Brain pericyte (primary cell): ENCODE measurements at regions not wholly inside any gene's neighbourhood (a gene's known extent, or its start where the extent isn't known, plus 50 kb on each side); places are given as distances from the start of the nearest gene placed in this dataset.

Experiments used
- DNase-seq: peaks from one replicate; pipeline ENCODE4 v3.0.0-alpha.2; 2012; ENCODE audit warnings: low read depth, low spot score

GRCh38 chr2:172329416-172329773 lies 98.0 kb upstream of the ITGA6 start:
- DNase-seq, result no peak

DNA sequence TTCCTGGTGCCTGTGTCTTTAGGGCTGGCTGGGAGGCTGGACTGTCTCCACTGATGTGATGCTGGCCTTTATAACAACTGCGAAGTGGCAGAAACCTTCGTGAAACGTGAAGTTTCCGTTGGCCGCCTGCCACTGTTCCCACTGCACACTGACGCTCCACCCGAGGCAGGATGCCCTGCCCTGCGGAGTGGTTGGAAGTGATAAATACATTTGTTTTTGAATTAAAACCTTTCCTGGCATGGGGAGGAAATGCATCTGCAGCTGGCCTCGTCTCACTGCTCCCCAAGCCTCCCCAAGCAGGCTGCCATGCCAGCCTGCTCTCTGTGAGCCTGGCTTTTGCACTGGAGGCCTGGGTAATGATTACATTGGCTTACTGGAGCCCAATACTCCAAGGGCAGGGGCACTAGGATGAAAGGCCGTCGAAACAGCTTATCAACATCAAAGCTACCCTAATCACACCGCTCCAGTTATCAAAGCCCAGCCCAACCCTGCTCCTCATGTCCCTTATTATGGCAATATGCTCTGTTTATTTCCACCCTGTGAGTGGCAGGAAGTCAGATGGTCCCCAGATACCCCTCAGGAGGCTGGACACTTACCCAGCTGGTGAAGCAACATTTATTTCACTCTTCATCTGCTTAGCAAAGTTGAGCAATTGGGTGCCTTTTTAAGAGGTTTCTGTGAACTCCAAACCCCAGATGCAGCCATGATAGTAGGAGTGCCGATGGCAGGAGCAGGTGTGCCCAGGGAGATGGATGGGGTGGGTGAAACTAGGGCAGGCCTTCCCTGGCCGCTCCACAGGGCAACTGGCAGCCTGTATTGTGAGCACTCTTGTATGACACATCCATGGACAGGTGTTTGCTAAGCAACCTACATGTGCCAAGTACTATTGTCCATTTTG lies 97.4 kb upstream of the ITGA6 start:
- DNase-seq, result no peak

DNA sequence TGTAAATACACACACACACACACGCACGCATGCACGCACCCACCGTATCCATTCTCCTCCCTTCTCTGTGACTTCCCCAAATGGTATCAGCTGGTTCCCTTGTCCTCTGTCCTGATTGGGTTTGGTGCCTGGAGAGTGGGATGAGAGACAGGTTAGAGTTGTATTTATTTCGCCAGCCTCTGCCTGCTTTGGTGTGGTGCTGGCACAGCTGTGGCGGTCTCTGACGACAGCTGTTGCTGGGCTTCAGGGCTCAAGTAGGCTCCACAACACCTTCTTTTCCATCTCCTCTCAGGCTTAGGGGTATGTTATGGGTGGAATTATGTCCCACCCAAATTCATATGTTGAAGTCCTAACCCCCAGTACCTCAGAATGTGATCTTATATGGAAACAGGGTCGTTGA lies 94.9 kb upstream of the ITGA6 start:
- DNase-seq, result no peak

GRCh38 chr2:172333235-172333977 lies 94.0 kb upstream of the ITGA6 start:
- no peak for DNase-seq

- no peak for DNase-seq
These were observed 93.4 kb upstream of the ITGA6 start for GRCh38 chr2:172333978-172334330.

GRCh38 chr2:172334988-172335387 lies 92.4 kb upstream of the ITGA6 start:
- DNase-seq, result no peak

- DNase-seq, result no peak
These were observed 91.7 kb upstream of the ITGA6 start for GRCh38 chr2:172335736-172336135.

DNA sequence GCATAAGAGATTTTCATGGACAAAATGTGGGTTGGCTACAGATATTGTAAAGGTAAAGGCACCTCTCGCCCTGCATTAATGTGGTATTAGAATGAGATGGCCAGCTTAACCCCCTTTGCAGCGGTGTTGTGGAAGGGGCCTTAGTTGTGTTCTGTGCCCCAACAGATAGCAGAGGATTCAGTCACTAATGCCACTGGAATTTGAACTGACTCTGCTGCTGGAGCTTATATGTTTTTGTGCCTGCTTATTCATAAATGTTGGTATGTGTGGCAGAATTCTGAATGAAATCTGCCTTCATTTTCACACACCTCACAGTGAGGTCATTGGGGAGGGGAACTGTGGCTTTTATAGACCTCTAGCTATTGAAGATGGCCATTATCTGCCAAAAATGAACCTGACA lies 90.7 kb upstream of the ITGA6 start:
- DNase-seq, result no peak

GRCh38 chr2:172339371-172340010 lies 87.9 kb upstream of the ITGA6 start:
- no peak for DNase-seq

GRCh38 chr2:172340394-172340793 lies 87.0 kb upstream of the ITGA6 start:
- DNase-seq, result no peak

DNA sequence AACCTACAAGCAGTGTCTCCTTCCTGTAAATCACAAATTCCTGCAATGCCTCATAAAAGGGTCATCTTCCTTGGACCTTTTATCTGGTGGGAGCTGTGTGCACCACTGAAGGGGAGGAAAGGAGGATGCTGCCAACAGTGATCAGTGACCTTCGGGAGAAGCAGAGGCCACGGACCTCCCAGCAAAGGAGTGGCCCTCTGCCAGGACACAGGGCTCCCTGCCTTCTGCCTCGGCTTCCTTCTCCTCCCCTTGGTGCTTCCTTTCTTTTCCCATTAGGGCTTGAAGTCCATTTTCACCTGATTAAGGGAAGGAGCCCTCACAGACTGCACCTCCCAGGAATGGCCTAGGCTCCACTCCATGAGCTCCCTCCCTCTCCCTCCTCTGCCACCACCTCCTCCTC lies 85.3 kb upstream of the ITGA6 start:
- DNase-seq, result no peak

- DNase-seq, result no peak
These were observed 84.8 kb upstream of the ITGA6 start for GRCh38 chr2:172342611-172343010.

- DNase-seq, result no peak
These were observed 83.2 kb upstream of the ITGA6 start for GRCh38 chr2:172344159-172344558.

DNA sequence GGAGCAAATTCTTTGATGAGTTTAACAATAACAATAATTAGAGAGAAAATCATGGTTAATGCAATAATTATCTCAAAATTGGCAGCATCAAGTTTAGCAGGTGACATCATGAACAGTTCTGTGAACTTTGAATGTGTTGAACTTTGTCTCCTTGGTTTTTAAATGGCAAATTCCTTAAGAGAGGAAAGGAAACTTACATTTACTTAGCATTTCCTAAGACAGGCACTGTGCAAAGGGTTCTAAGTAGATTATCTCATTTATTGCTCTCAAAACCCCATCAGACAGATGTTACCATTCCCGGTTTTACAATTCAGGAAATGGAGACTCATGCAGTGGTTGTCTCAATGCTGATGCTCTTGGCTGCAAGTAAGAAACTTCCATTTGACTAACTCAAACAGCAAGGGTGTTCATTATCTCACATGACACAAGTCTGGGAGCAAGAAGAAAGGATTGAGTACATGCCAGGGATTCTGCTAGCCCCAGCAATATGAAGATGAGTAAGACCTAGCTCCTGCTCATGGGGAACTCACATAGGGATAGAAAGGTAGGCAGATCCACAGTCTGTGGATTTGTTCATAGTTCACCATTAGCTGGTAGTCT lies 81.3 kb upstream of the ITGA6 start:
- DNase-seq, result no peak

DNA sequence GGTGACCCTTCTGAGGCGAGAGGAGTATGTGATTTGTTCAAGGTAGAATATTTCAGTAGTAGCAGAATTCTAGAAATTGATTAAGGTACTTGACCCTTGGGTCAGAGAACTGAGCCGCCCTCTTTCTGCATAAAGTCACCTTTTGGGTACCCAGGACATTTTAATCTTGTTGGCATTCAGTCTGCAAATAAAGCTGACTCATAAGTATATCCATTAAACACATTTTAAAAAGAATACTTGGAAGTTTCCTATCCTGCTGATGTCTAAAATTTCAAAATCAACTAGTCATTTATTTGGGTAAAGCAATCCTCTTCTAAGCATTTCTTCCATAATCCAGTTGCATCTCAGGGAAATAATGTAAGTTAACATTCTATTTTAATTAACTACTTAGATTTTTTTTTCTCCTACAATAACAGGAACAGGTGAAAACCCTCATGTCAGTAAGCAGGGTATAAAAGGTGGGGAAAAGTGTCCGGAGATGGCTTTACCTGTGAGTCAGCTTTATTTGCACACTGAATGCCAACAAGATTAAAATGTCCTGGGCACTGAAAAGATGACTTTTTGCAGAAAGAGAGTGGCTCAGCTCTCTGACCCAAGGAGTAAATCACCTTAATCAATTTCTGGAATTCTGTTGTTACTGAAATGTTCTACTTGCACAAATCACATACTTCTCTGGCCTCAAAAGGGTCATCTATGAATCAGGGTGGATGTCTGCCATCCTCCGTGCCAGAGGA lies 78.7 kb upstream of the ITGA6 start:
- DNase-seq, result no peak

DNA sequence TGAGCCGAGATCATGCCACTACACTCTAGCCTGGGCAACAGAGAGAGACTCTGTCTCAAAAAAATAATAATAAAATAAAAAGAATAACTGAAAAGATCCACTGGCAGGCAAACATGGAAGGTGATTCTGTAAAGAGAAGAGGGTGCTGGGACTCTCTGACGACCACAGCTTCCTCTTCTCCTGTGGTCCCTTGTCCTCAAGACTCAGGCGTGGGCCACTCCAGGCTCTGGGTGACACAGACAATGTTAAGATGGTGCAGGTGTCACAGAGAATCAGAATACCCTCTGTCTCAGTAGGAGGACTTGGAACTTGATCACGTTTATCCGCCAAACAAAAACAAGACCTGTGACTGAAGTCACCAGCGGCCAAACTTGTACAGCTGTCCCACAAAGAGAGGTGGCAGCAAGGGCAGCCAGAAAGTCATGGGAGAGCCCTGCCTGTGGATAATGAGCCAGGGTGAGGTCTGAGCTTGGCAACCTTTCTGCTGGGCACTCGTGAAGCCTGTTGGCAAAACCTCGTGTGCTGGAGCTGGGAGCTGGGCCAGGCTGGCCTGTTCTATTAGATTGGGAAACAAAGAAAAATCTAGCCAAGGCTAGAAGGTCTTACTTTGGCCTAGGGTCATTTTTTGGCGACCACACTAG lies 76.4 kb upstream of the ITGA6 start:
- no peak for DNase-seq

DNA sequence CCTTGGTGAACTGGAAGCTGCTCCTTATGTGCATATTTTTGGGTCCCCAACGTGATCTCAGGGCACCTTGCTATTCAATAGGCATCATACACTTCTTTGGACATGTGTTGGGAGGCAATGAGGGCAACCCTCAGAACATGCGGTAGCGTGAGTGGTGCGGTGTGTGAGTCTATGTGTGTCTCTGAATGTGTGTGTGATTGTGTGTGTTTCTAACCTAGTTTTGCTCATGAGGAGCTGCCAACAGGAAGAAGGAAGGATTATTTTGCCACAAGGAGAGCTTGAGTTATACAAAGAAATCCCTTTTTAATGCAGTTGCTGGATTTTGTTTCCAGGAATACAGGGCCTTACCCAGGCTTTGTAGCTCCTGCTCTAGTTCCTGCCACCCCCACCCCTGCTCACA lies 75.8 kb upstream of the ITGA6 start:
- no peak for DNase-seq

GRCh38 chr2:172354347-172354746 lies 73.0 kb upstream of the ITGA6 start:
- no peak for DNase-seq

GRCh38 chr2:172357442-172357841 lies 69.9 kb upstream of the ITGA6 start:
- DNase-seq, result no peak

DNA sequence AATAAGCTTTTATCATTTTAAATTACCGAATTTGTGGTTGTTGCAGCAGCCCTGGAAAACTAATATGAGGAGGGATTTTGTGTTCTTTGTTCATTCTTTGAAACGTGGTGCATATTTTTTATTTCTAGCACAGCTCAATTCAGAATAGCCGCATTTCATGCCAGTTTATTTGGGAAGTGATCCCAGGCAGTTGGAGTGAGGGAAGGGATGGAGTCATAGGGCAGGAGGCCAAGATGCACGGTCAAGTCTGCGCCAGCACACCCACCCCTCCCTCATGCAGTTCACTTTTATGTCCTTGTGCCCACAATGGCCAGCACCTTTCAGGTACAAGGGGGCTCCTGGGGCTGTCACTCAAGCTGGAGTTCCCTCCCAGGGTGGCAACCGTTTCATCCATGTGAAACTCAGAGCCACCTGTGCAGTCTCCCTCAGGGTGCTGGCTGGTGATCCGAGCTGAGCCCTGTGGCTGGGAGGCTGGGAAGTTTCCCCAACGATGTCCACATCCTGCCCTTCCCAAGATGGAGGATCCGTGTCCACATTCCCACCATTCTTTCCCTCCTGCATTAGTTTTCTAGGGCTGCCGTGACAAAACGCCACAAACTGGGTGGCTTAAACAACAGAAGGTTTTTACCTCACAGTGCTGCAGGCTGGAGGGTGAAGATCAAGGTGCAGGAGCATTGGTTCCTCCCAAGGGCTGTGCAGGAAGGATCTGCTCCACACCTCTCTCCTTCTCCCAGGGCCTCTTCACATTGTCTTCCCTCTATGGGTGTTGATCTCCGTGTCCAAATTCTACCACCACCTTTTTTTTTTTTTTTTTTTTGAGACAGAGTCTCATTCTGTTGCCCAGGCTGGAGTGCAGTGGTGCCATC lies 68.5 kb upstream of the ITGA6 start:
- no peak for DNase-seq
